B cell (primary cell): ENCODE measurements at regions not wholly inside any gene's neighbourhood (a gene's known extent, or its start where the extent isn't known, plus 50 kb on each side); places are given as distances from the start of the nearest gene placed in this dataset.

Source experiments
- ATAC-seq: fragments of 200-7000 bp; cut with Tn5 transposase; one replicate; pipeline ENCODE4 v1.10.0; 2021; ENCODE audit warnings: low read depth, mild to moderate bottlenecking, moderate number of reproducible peaks, moderate library complexity
- CTCF ChIA-PET: fragments of 350-600 bp; sonication (Branson Sonifier 250); formaldehyde crosslinking; loops from one replicate; lab custom pipeline; 2021; ENCODE audit warnings: antibody characterized with exemption, inconsistent platforms; lab: Charles Lee
- POLR2A ChIA-PET: fragments of 350-600 bp; sonication (Branson Sonifier 250); formaldehyde crosslinking; loops from one replicate; lab custom pipeline; 2021; ENCODE audit warnings: antibody characterized with exemption; lab: Charles Lee
- DNase-seq: peaks from one replicate; pipeline ENCODE4 v3.0.0; 2013
- H2AFZ ChIP-seq: 2 replicates; pipeline ENCODE4 v1.6.1; 2012; ENCODE audit warnings: mild to moderate bottlenecking, low read depth, low read length; ENCODE audit not compliant: insufficient read depth, poor library complexity, severe bottlenecking
- H3K27ac ChIP-seq, 2 donors: 1 replicate in 1 of 2; 2 replicates in 1 of 2; pipeline ENCODE4 v1.5.1; 2012 to 2013; ENCODE audit warnings: low read length in 2 of 2, mild to moderate bottlenecking in 2 of 2, moderate library complexity in 1 of 2
- H3K27me3 ChIP-seq, 4 experiments: fragments of 200-600 bp in 1 of 4; sonication (generic) in 1 of 4; replicated peaks in 1 of 4; 1 replicate in 2 of 4; 2 replicates in 2 of 4; pipeline versions ENCODE4 v1.6.1 to v1.7.0; 2013 to 2016; ENCODE audit warnings: low read length in 3 of 4, mild to moderate bottlenecking in 2 of 4, mixed read lengths in 1 of 4, moderate library complexity in 1 of 4; ENCODE audit not compliant: insufficient read depth in 4 of 4, control insufficient read depth in 3 of 4; ENCODE audit errors: control extremely low read depth in 1 of 4
- H3K36me3 ChIP-seq, 2 experiments: replicated peaks in 1 of 2; 1 replicate in 1 of 2; 2 replicates in 1 of 2; pipeline versions ENCODE4 v1.6.1 to v1.7.1; 2013; ENCODE audit warnings: low read length in 1 of 2; ENCODE audit not compliant: insufficient read depth in 2 of 2, control insufficient read depth in 1 of 2; ENCODE audit errors: control extremely low read depth in 1 of 2, extremely low read depth in 1 of 2
- H3K4me1 ChIP-seq, 2 donors: fragments of 200-600 bp in 1 of 2; sonication (generic) in 1 of 2; 1 replicate in 1 of 2; 2 replicates in 1 of 2; pipeline versions ENCODE4 v1.5.1 to v1.6.1; 2013 to 2017; ENCODE audit warnings: low read length in 2 of 2; ENCODE audit not compliant: control insufficient read depth in 2 of 2, insufficient read depth in 2 of 2
- H3K4me2 ChIP-seq: replicated peaks from 2 replicates; pipeline ENCODE3; 2012; ENCODE audit warnings: mild to moderate bottlenecking, low read depth, low read length; ENCODE audit not compliant: poor library complexity, severe bottlenecking
- H3K4me3 ChIP-seq, 5 experiments: fragments of 200-600 bp in 1 of 5; sonication (generic) in 1 of 5; 1 replicate in 3 of 5; 2 replicates in 2 of 5; pipeline versions ENCODE4 v1.5.1 to v1.7.0; 2011 to 2016; ENCODE audit warnings: low read length in 4 of 5, mild to moderate bottlenecking in 4 of 5, low read depth in 2 of 5, control low read depth in 1 of 5, moderate library complexity in 1 of 5; ENCODE audit not compliant: insufficient read depth in 1 of 5; ENCODE audit errors: control extremely low read depth in 1 of 5, extremely low read depth in 1 of 5
- H3K79me2 ChIP-seq: fragments of 200-600 bp; sonication (generic); one replicate; pipeline ENCODE4 v1.6.0; 2016; ENCODE audit warnings: low read length; ENCODE audit not compliant: control insufficient read depth, insufficient read depth
- H3K9ac ChIP-seq: fragments of 200-600 bp; sonication (generic); 2 replicates; pipeline ENCODE4 v1.6.1; 2017; ENCODE audit warnings: mild to moderate bottlenecking, low read length, moderate library complexity
- H3K9me3 ChIP-seq, 3 donors: one replicate each; pipeline versions ENCODE4 v1.6.1 to v1.7.1; 2013; ENCODE audit warnings: low read length in 2 of 3; ENCODE audit not compliant: control insufficient read depth in 2 of 3, insufficient read depth in 1 of 3; ENCODE audit errors: control extremely low read depth in 1 of 3
- H4K20me1 ChIP-seq: 2 replicates; pipeline ENCODE4 v1.6.0; 2012; ENCODE audit warnings: mild to moderate bottlenecking, low read length; ENCODE audit not compliant: insufficient read depth, control insufficient read depth, poor library complexity, severe bottlenecking
- H3K27ac Mint-ChIP-seq: one replicate; pipeline ENCODE4 v1.8.0; 2021; ENCODE audit warnings: mixed read lengths
- H3K27me3 Mint-ChIP-seq: one replicate; pipeline ENCODE4 v1.8.0; 2021; ENCODE audit warnings: mixed read lengths
- H3K4me1 Mint-ChIP-seq: one replicate; pipeline ENCODE4 v1.8.0; 2021; ENCODE audit warnings: mixed read lengths
- H3K4me3 Mint-ChIP-seq: one replicate; pipeline ENCODE4 v1.8.0; 2021; ENCODE audit warnings: mixed read lengths
- H3K9me3 Mint-ChIP-seq: one replicate; pipeline ENCODE4 v1.8.0; 2022; ENCODE audit warnings: mixed read lengths; ENCODE audit not compliant: insufficient read depth
- CTCF ChIP-seq: fragments of 200-600 bp; IDR thresholded peaks from one replicate; pipeline ENCODE4 v1.8.0; 2022; ENCODE audit warnings: antibody characterized with exemption, mild to moderate bottlenecking
- EZH2 ChIP-seq: IDR thresholded peaks from 2 replicates; pipeline ENCODE4 v1.6.1; 2012; ENCODE audit warnings: borderline replicate concordance, low read depth, mild to moderate bottlenecking, moderate library complexity, low read length; ENCODE audit not compliant: insufficient read depth, poor library complexity, severe bottlenecking
- WGBS: methylation state at CpG from one replicate; pipeline ENCODE4 v1.1.5; 2013; ENCODE audit warnings: missing lambda C conversion rate; ENCODE audit not compliant: insufficient coverage; 5-methylcytosine and 5-hydroxymethylcytosine counted together
- intact Hi-C: fragments of 100-400 bp; cut with micrococcal nuclease; formaldehyde crosslinking; loops from one replicate; pipeline ENCODE4 v1.10.0; 2022

- no peaks in the 10 kb centered on the region for H3K27me3 Mint-ChIP-seq
Measured at GRCh38 chr18:37717656-37718055, 152.1 kb upstream of the CELF4 start.

GRCh38 chr18:37717098-37717497 is 151.5 kb upstream of the CELF4 start:
- intact Hi-C loops: no loop called here
- no CpG with 5 or more reads among the region's 2 CpGs for WGBS
- Histone ChIP-seq H3K4me1 (no peaks in the 10 kb centered on the region), H3K4me2 (no peak overlapping the region), H3K79me2 (no peaks in the 10 kb centered on the region), H4K20me1 (no peaks in the 10 kb centered on the region), H3K9ac (no peak overlapping the region), H3K4me3 (no peak overlapping the region), H3K27me3 (peaks cover 0 to 3% (median 0%) of the 10 kb centered on the region in 4 experiments), H2AFZ (no peak overlapping the region), H3K9me3 (no peaks in the 10 kb centered on the region), H3K36me3 (no peaks in the 10 kb centered on the region), H3K27ac (no peak overlapping the region)
- no peak for DNase-seq
- ChIA-PET CTCF (no interaction called here), POLR2A (no interaction called here)
- TF ChIP-seq CTCF (no peak), EZH2 (no peak)
- Mint-ChIP-seq H3K27me3 (no peaks in the 10 kb centered on the region), H3K4me3 (no peak overlapping the region), H3K27ac (no peak overlapping the region), H3K4me1 (no peaks in the 10 kb centered on the region), H3K9me3 (no peaks in the 10 kb centered on the region)
- ATAC-seq: no peak

More at GRCh38 chr18:37717656-37718055, 152.1 kb upstream of the CELF4 start:
- Histone ChIP-seq H3K79me2 (no peaks in the 10 kb centered on the region), H4K20me1 (no peaks in the 10 kb centered on the region), H3K9ac (no peak overlapping the region), H3K36me3 (no peaks in the 10 kb centered on the region), H3K27me3 (peaks cover 0 to 3% (median 0%) of the 10 kb centered on the region in 4 experiments), H3K4me1 (no peaks in the 10 kb centered on the region), H3K4me2 (no peak overlapping the region), H3K4me3 (no peak overlapping the region), H3K9me3 (no peaks in the 10 kb centered on the region), H2AFZ (no peak overlapping the region), H3K27ac (no peak overlapping the region)
- ChIA-PET CTCF (no interaction called here), POLR2A (no interaction called here)
- no peak overlapping the region for H3K27ac Mint-ChIP-seq
- ATAC-seq (no peak), DNase-seq (no peak)
- 69% methylated on average over 1 of the region's 2 CpGs for WGBS
- no peaks in the 10 kb centered on the region for H3K9me3 Mint-ChIP-seq
- no peak overlapping the region for H3K4me3 Mint-ChIP-seq
- H3K4me1 Mint-ChIP-seq: no peaks in the 10 kb centered on the region
- TF ChIP-seq EZH2 (no peak), CTCF (no peak)
- intact Hi-C loops: no loop called here
